ENCODE measurements at regions not wholly inside any gene's neighbourhood (a gene's known extent, or its start where the extent isn't known, plus 50 kb on each side); places are given as distances from the start of the nearest gene placed in this dataset.

DNA sequence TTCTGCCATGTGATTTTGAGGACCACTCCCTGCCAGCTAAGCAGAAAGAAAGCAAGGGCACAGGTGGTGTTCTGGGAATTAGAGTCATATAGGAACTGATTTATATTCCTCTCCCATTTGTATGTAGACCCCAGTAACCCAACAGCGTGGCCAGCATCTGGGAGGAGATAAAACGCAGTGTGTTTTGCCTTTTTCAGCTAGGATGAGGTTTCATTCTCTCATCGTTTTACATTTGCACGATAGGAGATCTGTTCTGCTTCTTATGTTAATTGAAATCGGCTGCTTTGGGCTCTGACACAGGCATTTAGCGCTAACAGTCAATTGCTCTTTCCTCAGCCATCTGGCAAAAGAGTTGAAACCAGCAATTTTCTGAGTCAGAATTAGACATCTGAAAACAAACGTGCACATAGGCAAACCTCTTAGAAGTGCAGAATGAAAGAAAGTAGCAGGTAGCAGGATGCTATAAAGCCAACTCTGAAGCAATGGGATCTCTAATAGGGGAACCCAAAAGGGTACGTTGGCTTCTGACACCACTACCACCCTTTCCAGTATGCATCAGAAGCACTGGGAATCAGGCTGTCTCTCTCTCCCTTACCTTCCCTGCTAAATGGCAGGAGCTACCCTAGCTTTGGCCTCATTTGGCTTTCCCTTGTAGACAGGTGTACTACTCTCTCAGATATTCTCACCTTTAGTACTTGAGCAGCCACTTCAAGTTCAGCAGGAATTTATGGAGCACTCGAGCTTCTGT is 219.1 kb downstream of the PHLDA1 start:
- Histone ChIP-seq H3K4me1 (peaks cover 13 to 32% of the 10 kb centered on the region in 2 donors), H3K36me3 (no peaks in the 10 kb centered on the region), H3K4me3 (replicated peaks in 1 of 3) (no peak overlapping the region), H3K27ac (peak overlapping the region in 1 of 3 donors; percentile 15), H3K27me3 (no peaks in the 10 kb centered on the region), H3K9me3 (no peaks in the 10 kb centered on the region)
- 42 to 51% methylated on average over 9 of the region's 9 CpGs for WGBS, 2 donors
- intact Hi-C loops (cut with DNase I), result no loop called here
- DNase-seq, result no peak
- no peak for TF ChIP-seq POLR2A (IDR thresholded peaks at IDR 0.05)
- TF ChIP-seq, protein P1, sequence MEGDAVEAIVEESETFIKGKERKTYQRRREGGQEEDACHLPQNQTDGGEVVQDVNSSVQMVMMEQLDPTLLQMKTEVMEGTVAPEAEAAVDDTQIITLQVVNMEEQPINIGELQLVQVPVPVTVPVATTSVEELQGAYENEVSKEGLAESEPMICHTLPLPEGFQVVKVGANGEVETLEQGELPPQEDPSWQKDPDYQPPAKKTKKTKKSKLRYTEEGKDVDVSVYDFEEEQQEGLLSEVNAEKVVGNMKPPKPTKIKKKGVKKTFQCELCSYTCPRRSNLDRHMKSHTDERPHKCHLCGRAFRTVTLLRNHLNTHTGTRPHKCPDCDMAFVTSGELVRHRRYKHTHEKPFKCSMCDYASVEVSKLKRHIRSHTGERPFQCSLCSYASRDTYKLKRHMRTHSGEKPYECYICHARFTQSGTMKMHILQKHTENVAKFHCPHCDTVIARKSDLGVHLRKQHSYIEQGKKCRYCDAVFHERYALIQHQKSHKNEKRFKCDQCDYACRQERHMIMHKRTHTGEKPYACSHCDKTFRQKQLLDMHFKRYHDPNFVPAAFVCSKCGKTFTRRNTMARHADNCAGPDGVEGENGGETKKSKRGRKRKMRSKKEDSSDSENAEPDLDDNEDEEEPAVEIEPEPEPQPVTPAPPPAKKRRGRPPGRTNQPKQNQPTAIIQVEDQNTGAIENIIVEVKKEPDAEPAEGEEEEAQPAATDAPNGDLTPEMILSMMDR (IDR thresholded peaks at IDR 0.05), result no peak

DNA sequence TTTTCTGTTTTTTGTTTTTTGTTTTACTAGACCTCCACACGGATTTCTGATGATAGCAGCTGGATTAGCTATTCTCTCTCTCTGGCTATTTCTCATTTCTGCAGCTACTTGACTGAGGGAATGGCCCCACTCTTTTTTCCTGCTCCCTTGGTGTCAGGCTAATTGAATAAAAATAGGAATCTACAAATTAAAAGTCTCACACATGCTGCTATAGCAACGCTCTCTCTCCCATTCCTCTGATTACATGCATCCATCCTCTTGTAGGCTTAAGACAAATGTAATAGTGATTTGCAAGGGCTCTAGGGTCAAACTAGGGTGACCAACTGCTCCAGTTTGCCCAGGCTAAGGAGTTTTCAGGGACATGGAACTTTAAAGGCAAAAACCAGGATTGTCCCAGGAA is 221.8 kb downstream of the PHLDA1 start:
- Histone ChIP-seq H3K4me1 (peaks cover 0 to 8% of the 10 kb centered on the region in 2 donors), H3K36me3 (no peaks in the 10 kb centered on the region), H3K9me3 (no peaks in the 10 kb centered on the region), H3K4me3 (replicated peaks in 1 of 3) (no peak overlapping the region), H3K27ac (no peak overlapping the region), H3K27me3 (no peaks in the 10 kb centered on the region)
- WGBS, 2 donors, result 74 to 84% methylated on average over 2 of the region's 2 CpGs
- DNase-seq, result no peak
- intact Hi-C loops (cut with DNase I), result no loop called here
- TF ChIP-seq POLR2A (IDR thresholded peaks at IDR 0.05), result no peak
- TF ChIP-seq, protein P1 (IDR thresholded peaks at IDR 0.05), result no peak

DNA sequence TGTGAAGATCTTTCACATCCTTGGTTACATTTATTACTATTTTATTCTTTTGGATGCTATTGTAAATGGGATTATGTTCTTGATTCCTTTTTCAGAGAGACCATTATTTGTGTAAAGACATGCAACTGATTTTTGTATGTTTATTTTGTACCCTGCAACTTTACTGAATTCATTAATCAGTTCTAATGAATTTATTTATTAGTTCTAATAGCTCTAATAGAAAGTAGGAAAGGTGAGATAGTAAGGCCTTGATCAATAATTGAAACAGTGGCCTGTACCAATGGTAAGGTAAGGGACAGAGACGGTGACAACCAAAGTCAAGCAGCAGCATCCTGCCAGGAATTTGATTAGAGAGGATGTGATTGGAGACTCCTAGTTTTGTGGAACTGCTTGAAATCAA is 224.1 kb downstream of the PHLDA1 start:
- H3K27me3 ChIP-seq, result no peaks in the 10 kb centered on the region
- 94 to 98% methylated on average over 1 of the region's 1 CpG for WGBS, 2 donors
- no peak for TF ChIP-seq POLR2A (IDR thresholded peaks at IDR 0.05)
- TF ChIP-seq, protein P1 (IDR thresholded peaks at IDR 0.05), result no peak
- no peak overlapping the region for H3K4me3 ChIP-seq (replicated peaks in 1 of 3)
- no peak for DNase-seq
- H3K9me3 ChIP-seq, result no peaks in the 10 kb centered on the region
- intact Hi-C loops (cut with DNase I), result no loop called here
- no peak overlapping the region for H3K27ac ChIP-seq
- H3K36me3 ChIP-seq, result no peaks in the 10 kb centered on the region
- peaks cover 0 to 2% of the 10 kb centered on the region in 2 donors for H3K4me1 ChIP-seq

DNA sequence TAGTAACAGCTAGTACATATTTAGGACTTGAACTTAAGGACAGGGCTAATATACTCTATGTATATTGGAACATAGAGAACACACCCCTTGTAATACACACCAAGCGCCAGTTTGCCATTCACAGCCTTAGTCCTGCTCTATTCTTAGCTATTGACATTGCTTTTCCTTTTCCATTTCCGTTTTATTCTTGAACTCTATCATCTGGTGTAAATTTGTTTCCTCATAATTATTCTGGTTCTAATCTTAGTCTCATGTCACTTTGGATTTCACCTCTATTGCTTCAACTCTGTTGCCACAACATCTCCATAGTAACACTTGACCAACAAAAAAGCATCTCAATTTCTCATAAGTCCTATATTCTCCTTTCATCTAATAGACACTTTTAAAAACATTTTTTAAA is 225.7 kb downstream of the PHLDA1 start:
- intact Hi-C loops (cut with DNase I), result no loop called here
- no peaks in the 10 kb centered on the region for H3K9me3 ChIP-seq

DNA sequence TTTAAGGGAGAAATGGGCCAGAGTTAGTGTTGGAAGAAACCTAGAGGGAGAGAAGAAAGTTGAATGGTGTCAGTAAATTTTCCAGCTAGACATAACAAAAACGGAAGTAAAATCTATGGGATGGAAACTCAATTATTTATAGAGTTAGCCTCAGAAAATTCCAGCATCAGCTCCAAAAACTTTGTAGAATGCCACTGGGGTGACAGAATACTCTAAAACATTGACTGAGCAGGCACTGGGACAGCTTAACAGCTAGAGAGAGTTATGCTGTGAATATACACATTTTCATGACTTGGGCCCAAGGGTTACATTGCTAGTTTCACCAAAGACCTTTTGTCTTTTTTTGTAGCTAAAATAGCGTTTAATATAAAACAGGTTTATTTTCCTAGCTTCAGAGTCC is 226.3 kb downstream of the PHLDA1 start:
- H3K27me3 ChIP-seq, result no peaks in the 10 kb centered on the region
- intact Hi-C loops (cut with DNase I), result no loop called here
- no peaks in the 10 kb centered on the region for H3K4me1 ChIP-seq
- no peaks in the 10 kb centered on the region for H3K36me3 ChIP-seq
- no peak overlapping the region for H3K27ac ChIP-seq
- DNase-seq, result no peak
- no peak for TF ChIP-seq POLR2A (IDR thresholded peaks at IDR 0.05)
- TF ChIP-seq, protein P1 (IDR thresholded peaks at IDR 0.05), result no peak
- H3K4me3 ChIP-seq (replicated peaks in 1 of 3), result no peak overlapping the region
- WGBS, 2 donors, result 71 to 76% methylated on average over 2 of the region's 2 CpGs
- no peaks in the 10 kb centered on the region for H3K9me3 ChIP-seq

More for the DNA sequence above, 225.7 kb downstream of the PHLDA1 start:
- no peak for TF ChIP-seq POLR2A (IDR thresholded peaks at IDR 0.05)
- TF ChIP-seq, protein P1 (IDR thresholded peaks at IDR 0.05), result no peak
- H3K27me3 ChIP-seq, result no peaks in the 10 kb centered on the region
- H3K36me3 ChIP-seq, result no peaks in the 10 kb centered on the region
- no peak for DNase-seq
- H3K27ac ChIP-seq, result no peak overlapping the region
- H3K4me1 ChIP-seq, result no peaks in the 10 kb centered on the region
- H3K4me3 ChIP-seq (replicated peaks in 1 of 3), result no peak overlapping the region
- 78 to 79% methylated on average over 2 of the region's 2 CpGs for WGBS, 2 donors

All from thyroid gland (tissue), 4 donors.